Stimulated activated CD8-positive, alpha-beta memory T cell treated with anti-CD3 and anti-CD28 coated beads, Interleukin-4, amount 100 ng/mL, for 1 hour (primary cell): ENCODE measurements at regions not wholly inside any gene's neighbourhood (a gene's known extent, or its start where the extent isn't known, plus 50 kb on each side); places are given as distances from the start of the nearest gene placed in this dataset.

ENCODE experiments used
- DNase-seq, 2 donors: peaks; one replicate each; pipeline ENCODE4 v3.0.0-alpha.2; 2020; ENCODE audit warnings: low read depth in 2 of 2, low spot score in 1 of 2

GRCh38 chr11:70021586-70021985, 56.5 kb upstream of the ANO1 start:
- no peak for DNase-seq

- no peak for DNase-seq
Observed at GRCh38 chr11:70024036-70024772, 53.9 kb upstream of the ANO1 start.

GRCh38 chr11:70024773-70025045, 53.4 kb upstream of the ANO1 start:
- DNase-seq, result no peak

GRCh38 chr11:70025308-70025707, 52.8 kb upstream of the ANO1 start:
- no peak for DNase-seq

GRCh38 chr11:70026012-70026411, 52.1 kb upstream of the ANO1 start:
- no peak for DNase-seq

- DNase-seq, result no peak
Observed at GRCh38 chr11:70026726-70027125, 51.4 kb upstream of the ANO1 start.

- DNase-seq, result no peak
Observed at GRCh38 chr11:70027451-70027850, 50.7 kb upstream of the ANO1 start.

GRCh38 chr11:70028147-70028855, 49.8 kb upstream of the ANO1 start:
- DNase-seq, result no peak
